GM12874 (cell line): ENCODE measurements at regions not wholly inside any gene's neighbourhood (a gene's known extent, or its start where the extent isn't known, plus 50 kb on each side); places are given as distances from the start of the nearest gene placed in this dataset.

Experiments used
- TF ChIP-seq, protein P1 (sequence below): IDR thresholded peaks from 2 replicates; pipeline ENCODE4 v1.5.1; 2011; ENCODE audit warnings: low read depth, mild to moderate bottlenecking, control low read depth, low read length, moderate library complexity; ENCODE audit not compliant: insufficient read depth

DNA sequence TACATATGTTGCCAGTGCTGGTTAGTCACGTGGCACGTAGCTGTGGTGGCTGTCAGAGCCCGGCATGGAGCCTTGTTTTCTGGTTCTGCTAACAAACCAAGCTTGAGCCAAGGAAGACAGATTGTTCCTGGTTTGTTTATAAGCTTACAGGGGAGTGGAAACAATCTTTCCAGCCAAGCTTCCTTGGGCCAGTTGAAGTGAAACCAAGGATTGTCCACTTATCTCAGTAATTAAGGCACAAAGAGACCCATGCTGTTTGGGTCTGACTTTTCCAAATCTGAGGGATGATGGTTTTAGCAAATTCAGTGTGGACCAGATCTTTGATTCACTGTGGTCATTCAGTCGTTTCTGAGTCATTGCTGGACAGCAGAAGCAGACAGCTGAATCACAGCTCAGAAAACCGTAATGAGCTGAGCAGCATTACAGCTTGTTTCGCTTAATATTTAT, 297.3 kb upstream of the COBL start:
- TF ChIP-seq, protein P1, sequence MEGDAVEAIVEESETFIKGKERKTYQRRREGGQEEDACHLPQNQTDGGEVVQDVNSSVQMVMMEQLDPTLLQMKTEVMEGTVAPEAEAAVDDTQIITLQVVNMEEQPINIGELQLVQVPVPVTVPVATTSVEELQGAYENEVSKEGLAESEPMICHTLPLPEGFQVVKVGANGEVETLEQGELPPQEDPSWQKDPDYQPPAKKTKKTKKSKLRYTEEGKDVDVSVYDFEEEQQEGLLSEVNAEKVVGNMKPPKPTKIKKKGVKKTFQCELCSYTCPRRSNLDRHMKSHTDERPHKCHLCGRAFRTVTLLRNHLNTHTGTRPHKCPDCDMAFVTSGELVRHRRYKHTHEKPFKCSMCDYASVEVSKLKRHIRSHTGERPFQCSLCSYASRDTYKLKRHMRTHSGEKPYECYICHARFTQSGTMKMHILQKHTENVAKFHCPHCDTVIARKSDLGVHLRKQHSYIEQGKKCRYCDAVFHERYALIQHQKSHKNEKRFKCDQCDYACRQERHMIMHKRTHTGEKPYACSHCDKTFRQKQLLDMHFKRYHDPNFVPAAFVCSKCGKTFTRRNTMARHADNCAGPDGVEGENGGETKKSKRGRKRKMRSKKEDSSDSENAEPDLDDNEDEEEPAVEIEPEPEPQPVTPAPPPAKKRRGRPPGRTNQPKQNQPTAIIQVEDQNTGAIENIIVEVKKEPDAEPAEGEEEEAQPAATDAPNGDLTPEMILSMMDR, result no peak

DNA sequence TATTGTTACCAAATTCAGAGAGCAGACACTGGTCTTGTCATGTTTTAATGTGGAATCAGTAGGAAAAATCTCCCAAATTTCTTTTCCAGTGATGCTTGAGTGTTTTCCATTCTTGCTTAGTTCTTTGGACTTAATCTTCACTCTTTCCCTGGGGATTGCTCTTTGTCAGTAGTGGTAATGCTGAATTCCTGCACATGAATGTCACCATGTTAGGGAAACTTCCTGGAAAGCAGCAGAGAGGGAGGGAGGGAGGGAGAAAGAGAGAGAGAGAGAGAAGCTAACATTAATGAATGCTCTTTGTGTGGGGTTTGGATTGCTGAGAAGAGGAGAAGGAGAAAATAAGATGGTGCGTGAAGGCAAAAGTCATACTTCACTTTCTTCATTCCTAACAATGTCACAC, 295.3 kb upstream of the COBL start:
- TF ChIP-seq, protein P1, result no peak

DNA sequence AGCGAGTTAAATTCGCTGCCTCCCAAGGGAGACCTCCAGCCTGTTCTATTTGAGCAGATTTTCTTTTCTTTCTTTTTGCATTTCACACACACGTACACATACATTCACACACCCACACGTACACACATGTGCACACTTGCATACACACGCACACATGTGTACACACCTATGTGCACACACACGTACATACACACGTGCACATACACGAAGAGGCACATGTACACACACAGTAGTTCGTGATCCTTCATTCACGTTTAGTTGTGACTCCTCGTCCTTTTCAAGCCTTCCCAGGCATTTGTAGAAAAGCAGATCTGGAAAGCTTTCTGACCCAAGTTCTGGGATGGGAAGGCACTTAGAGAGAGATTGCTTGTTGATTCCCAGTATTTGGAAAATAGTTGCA, 290.8 kb upstream of the COBL start:
- TF ChIP-seq, protein P1, result no peak

DNA sequence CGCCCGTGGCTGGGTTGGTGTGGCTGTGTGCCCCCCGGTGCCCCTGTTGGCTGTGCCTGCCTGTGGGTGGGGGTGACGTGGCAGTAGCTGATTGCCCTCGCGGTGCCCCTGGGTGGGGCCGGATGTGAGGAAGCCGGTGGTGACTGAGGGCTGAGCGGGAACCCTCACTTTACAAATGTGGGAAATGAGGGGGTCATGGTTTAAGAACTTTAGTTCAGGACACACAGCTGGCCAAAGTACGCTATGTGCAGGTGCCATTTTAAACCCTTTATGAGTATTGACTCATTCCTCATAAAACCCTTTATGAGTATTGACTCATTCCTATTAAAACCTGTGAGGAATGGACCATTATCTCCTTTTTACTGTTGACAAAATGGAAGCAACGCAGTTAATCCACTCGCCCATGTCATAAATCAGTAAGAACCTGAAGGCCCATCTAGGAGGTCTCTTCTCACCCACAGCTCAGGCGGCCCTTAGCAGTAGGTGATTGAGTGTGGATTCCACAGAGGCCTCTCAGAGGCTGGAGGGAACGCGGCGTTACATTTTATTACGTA, 290.1 kb upstream of the COBL start:
- TF ChIP-seq, protein P1, result no peak

DNA sequence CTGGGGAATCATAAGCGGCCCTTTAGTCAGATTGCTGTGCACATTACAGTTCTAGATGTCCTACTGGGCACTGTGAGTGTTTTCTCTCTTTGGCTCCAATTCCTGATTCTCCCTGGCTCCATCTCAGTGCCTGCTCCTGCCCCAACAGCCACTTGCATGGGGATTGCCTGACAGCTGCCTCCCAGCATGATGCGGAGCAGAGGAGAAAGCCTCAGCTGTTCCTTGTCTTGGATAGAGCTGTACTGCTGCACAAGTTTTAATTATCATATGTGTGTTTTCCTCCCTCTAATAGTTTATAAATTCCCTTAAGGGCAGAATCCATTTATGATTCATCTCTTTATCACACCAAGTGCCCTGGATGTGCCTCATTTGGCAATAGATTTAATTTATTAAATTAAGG, 285.8 kb upstream of the COBL start:
- TF ChIP-seq, protein P1, result no peak

DNA sequence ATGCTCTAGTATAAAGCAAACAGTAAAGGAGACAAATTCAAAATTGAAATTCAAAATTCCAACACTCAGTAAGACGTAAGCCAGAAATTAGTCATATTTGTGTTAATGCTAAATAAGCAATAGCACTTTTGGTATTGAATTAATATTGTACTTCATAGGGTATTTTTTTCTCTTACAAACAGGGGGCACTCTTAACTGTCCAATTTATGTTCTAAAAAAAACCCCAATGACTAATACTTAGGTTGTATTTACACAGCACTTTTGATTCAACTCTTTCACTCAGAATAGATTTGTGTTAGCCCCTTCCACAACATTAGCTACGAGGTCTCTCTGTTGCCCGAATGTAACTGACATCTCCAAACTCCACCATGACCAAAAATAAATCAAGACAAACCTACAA, 284.9 kb upstream of the COBL start:
- TF ChIP-seq, protein P1, result no peak

DNA sequence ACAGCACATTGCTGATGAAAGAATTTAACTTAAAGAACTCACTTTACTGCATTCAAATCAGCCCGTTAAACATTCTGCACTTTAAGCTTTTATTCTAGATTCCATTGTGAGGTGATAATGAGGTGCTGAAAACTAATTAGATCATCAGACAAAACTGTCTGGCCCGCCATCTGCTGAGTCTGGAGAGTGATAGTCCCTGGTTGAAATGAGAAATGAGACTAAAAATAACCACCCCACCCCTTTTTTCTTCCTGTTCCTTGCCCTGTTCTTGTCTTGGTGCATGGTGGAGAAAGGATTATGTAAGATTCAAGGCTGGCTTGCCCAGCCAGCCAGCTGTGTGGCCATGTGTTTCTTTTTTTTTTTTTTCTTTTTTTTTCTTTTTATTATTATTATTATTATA, 277.0 kb upstream of the COBL start:
- TF ChIP-seq, protein P1, result no peak
